ENCODE measurements at regions not wholly inside any gene's neighbourhood (a gene's known extent, or its start where the extent isn't known, plus 50 kb on each side); places are given as distances from the start of the nearest gene placed in this dataset.

DNA sequence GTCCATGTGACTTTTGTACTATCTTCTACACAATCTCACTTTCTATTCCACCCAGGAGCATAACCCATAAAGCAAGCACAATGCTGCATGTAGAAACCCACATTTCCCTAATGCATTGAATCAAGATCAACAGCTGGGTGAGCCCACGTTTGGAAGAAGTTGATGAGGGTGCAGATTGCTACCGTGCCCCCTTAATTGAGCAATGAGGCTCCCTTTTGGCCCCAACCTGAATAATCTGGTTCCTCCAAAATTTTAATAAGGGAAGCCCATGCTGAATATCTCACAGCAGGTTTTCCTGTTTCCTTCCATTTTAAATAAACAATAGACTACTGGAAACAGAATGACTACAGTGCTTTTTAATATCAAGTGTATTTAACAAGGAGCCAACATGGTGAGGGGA, 403.6 kb upstream of the SGCG start:
- no peak overlapping the region for H3K4me2 ChIP-seq (ENCODE audit: insufficient read depth, low read length)
- H2AFZ ChIP-seq (ENCODE audit: low read depth, low read length), result no peak overlapping the region
- BruUV-seq (replicated peaks), result no TSS peak
- no peak overlapping the region for H3K27ac ChIP-seq (ENCODE audit: insufficient read depth, low read depth, low read length)
- intact Hi-C loops (cut with micrococcal nuclease) (no loop called here), dilution Hi-C loops (cut with MboI; ENCODE audit: extremely low pct_ligation_motif_present, low sequenced_read_pairs) (no loop called here)
- CTCF ChIA-PET, result no interaction called here
- no peaks in the 10 kb centered on the region for H3K9me1 ChIP-seq (replicated peaks; ENCODE audit: control insufficient read depth, extremely low read depth, insufficient read depth, low read length)
- POLR2A ChIA-PET, result no interaction called here
- TF ChIP-seq, protein P1, sequence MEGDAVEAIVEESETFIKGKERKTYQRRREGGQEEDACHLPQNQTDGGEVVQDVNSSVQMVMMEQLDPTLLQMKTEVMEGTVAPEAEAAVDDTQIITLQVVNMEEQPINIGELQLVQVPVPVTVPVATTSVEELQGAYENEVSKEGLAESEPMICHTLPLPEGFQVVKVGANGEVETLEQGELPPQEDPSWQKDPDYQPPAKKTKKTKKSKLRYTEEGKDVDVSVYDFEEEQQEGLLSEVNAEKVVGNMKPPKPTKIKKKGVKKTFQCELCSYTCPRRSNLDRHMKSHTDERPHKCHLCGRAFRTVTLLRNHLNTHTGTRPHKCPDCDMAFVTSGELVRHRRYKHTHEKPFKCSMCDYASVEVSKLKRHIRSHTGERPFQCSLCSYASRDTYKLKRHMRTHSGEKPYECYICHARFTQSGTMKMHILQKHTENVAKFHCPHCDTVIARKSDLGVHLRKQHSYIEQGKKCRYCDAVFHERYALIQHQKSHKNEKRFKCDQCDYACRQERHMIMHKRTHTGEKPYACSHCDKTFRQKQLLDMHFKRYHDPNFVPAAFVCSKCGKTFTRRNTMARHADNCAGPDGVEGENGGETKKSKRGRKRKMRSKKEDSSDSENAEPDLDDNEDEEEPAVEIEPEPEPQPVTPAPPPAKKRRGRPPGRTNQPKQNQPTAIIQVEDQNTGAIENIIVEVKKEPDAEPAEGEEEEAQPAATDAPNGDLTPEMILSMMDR (IDR thresholded peaks at IDR 0.05; ENCODE audit: extremely low read depth in 1 of 2, insufficient read depth in 1 of 2, low read depth in 1 of 2, low read length in 2 of 2), result no peak
- H3K4me3 ChIP-seq (replicated peaks in 1 of 3; ENCODE audit: insufficient read depth in 1 of 3, low read depth in 1 of 3, low read length in 3 of 3), result no peak overlapping the region
- no peaks in the 10 kb centered on the region for H3K36me3 ChIP-seq (ENCODE audit: control insufficient read depth in 2 of 2, extremely low read depth in 1 of 2, insufficient read depth in 2 of 2, low read length in 2 of 2)
- FAIRE-seq, result no peak
- H3K9me3 ChIP-seq (replicated peaks; ENCODE audit: control insufficient read depth, insufficient read depth, low read length), result no peaks in the 10 kb centered on the region
- H3K27me3 ChIP-seq (ENCODE audit: control insufficient read depth in 2 of 2, insufficient read depth in 2 of 2, low read length in 2 of 2), result no peaks in the 10 kb centered on the region
- no peak overlapping the region for H3K9ac ChIP-seq (replicated peaks; ENCODE audit: extremely low read depth, insufficient read depth, low read length)
- DNase-seq (ENCODE audit: low read depth, low spot score), result no peak
- no peaks in the 10 kb centered on the region for H4K20me1 ChIP-seq (replicated peaks; ENCODE audit: control insufficient read depth, extremely low read depth, insufficient read depth, low read length)
- H3K4me1 ChIP-seq (ENCODE audit: control insufficient read depth, extremely low read depth, insufficient read depth, low read length), result no peaks in the 10 kb centered on the region
- H3K79me2 ChIP-seq (ENCODE audit: control insufficient read depth, insufficient read depth, low read length), result no peaks in the 10 kb centered on the region

DNA sequence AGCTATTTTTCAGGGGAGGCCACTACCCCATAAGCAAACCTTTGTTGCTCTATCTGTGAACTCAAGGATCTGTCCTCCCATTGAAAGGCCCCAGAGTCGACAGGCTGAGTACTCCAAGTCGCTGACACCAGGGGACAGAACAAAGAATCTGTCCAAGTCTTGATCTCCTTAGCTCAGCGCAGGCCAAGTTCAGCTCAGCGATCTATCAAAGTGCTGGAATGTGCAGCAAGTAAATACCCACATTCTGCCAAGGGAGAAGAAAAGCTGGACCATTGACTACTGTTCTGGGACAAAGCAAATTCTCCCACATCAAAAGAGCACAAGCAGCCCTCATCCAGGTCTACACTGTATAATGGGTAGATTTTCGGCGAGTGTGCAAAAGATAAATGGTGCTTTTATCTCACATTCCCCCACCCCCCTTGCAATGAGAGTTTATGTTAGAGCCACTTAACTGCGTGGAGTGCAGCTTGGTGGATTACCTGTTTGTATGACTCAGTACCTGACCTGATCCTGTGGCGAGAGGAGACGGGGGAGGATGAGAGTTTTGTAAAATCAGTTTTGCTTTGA, 391.7 kb upstream of the SGCG start:
- H3K4me1 ChIP-seq (ENCODE audit: control insufficient read depth, extremely low read depth, insufficient read depth, low read length), result no peaks in the 10 kb centered on the region
- CTCF ChIA-PET, result no interaction called here
- H3K9me3 ChIP-seq (replicated peaks; ENCODE audit: control insufficient read depth, insufficient read depth, low read length), result no peaks in the 10 kb centered on the region
- no peak overlapping the region for H2AFZ ChIP-seq (ENCODE audit: low read depth, low read length)
- H4K20me1 ChIP-seq (replicated peaks; ENCODE audit: control insufficient read depth, extremely low read depth, insufficient read depth, low read length), result no peaks in the 10 kb centered on the region
- no peak overlapping the region for H3K9ac ChIP-seq (replicated peaks; ENCODE audit: extremely low read depth, insufficient read depth, low read length)
- no peak overlapping the region for H3K4me2 ChIP-seq (ENCODE audit: insufficient read depth, low read length)
- intact Hi-C loops (cut with micrococcal nuclease) (no loop called here), dilution Hi-C loops (cut with MboI; ENCODE audit: extremely low pct_ligation_motif_present, low sequenced_read_pairs) (no loop called here)
- no peak overlapping the region for H3K4me3 ChIP-seq (replicated peaks in 1 of 3; ENCODE audit: insufficient read depth in 1 of 3, low read depth in 1 of 3, low read length in 3 of 3)
- DNase-seq (ENCODE audit: low read depth, low spot score) (no peak), FAIRE-seq (no peak)
- no TSS peak for BruUV-seq (replicated peaks)
- POLR2A ChIA-PET, result no interaction called here
- no peak overlapping the region for H3K27ac ChIP-seq (ENCODE audit: insufficient read depth, low read depth, low read length)
- no peaks in the 10 kb centered on the region for H3K79me2 ChIP-seq (ENCODE audit: control insufficient read depth, insufficient read depth, low read length)
- H3K9me1 ChIP-seq (replicated peaks; ENCODE audit: control insufficient read depth, extremely low read depth, insufficient read depth, low read length), result no peaks in the 10 kb centered on the region
- TF ChIP-seq JUN (IDR thresholded peaks at IDR 0.05; ENCODE audit: borderline replicate concordance, insufficient read depth, insufficient read length, low read depth), result no peak
- TF ChIP-seq GATA2 (IDR thresholded peaks at IDR 0.05; ENCODE audit: insufficient read depth, insufficient read length, low read depth, low read length), result no peak
- H3K36me3 ChIP-seq (ENCODE audit: control insufficient read depth in 2 of 2, extremely low read depth in 1 of 2, insufficient read depth in 2 of 2, low read length in 2 of 2), result no peaks in the 10 kb centered on the region
- no peaks in the 10 kb centered on the region for H3K27me3 ChIP-seq (ENCODE audit: control insufficient read depth in 2 of 2, insufficient read depth in 2 of 2, low read length in 2 of 2)

All from endothelial cell of umbilical vein (primary cell).